ENCODE measurements at regions not wholly inside any gene's neighbourhood (a gene's known extent, or its start where the extent isn't known, plus 50 kb on each side); places are given as distances from the start of the nearest gene placed in this dataset.

GRCh38 chr9:110114086-110114858, 93.7 kb downstream of the C9orf152 start:
- Mint-ChIP-seq H3K4me1 (ENCODE audit: low read depth) (no peaks in the 10 kb centered on the region), H3K27ac (no peak overlapping the region), H3K9me3 (ENCODE audit: low read depth) (no peaks in the 10 kb centered on the region), H3K36me3 (no peaks in the 10 kb centered on the region), H3K27me3 (no peaks in the 10 kb centered on the region), H3K4me3 (no peak overlapping the region)

GRCh38 chr9:110114859-110115201, 93.1 kb downstream of the C9orf152 start:
- Mint-ChIP-seq H3K9me3 (ENCODE audit: low read depth) (no peaks in the 10 kb centered on the region), H3K4me3 (no peak overlapping the region), H3K36me3 (no peaks in the 10 kb centered on the region), H3K27ac (no peak overlapping the region), H3K4me1 (ENCODE audit: low read depth) (no peaks in the 10 kb centered on the region), H3K27me3 (no peaks in the 10 kb centered on the region)

- Mint-ChIP-seq H3K27ac (no peak overlapping the region), H3K27me3 (no peaks in the 10 kb centered on the region), H3K36me3 (no peaks in the 10 kb centered on the region), H3K9me3 (ENCODE audit: low read depth) (no peaks in the 10 kb centered on the region), H3K4me1 (ENCODE audit: low read depth) (no peaks in the 10 kb centered on the region), H3K4me3 (no peak overlapping the region)
Observed at GRCh38 chr9:110115341-110115820, 92.6 kb downstream of the C9orf152 start.

- Mint-ChIP-seq H3K27me3 (no peaks in the 10 kb centered on the region), H3K27ac (no peak overlapping the region), H3K9me3 (ENCODE audit: low read depth) (no peaks in the 10 kb centered on the region), H3K36me3 (no peaks in the 10 kb centered on the region), H3K4me1 (ENCODE audit: low read depth) (no peaks in the 10 kb centered on the region), H3K4me3 (no peak overlapping the region)
Observed at GRCh38 chr9:110115826-110116542, 92.0 kb downstream of the C9orf152 start.

- H3K9me3 Mint-ChIP-seq (ENCODE audit: low read depth) = no peaks in the 10 kb centered on the region
- H3K27me3 Mint-ChIP-seq = no peaks in the 10 kb centered on the region
- no peak overlapping the region for H3K4me3 Mint-ChIP-seq
- no peaks in the 10 kb centered on the region for H3K4me1 Mint-ChIP-seq (ENCODE audit: low read depth)
- H3K27ac Mint-ChIP-seq = no peak overlapping the region
- no peaks in the 10 kb centered on the region for H3K36me3 Mint-ChIP-seq
Observed at GRCh38 chr9:110116543-110116885, 91.4 kb downstream of the C9orf152 start.

GRCh38 chr9:110121170-110121569, 86.8 kb downstream of the C9orf152 start:
- Mint-ChIP-seq H3K4me3 (no peak overlapping the region), H3K9me3 (ENCODE audit: low read depth) (no peaks in the 10 kb centered on the region), H3K4me1 (ENCODE audit: low read depth) (peaks cover 9% of the 10 kb centered on the region), H3K27ac (no peak overlapping the region), H3K36me3 (no peaks in the 10 kb centered on the region), H3K27me3 (no peaks in the 10 kb centered on the region)

- no peak overlapping the region for H3K27ac Mint-ChIP-seq
- H3K4me1 Mint-ChIP-seq (ENCODE audit: low read depth) = peaks cover 19% of the 10 kb centered on the region
- no peaks in the 10 kb centered on the region for H3K27me3 Mint-ChIP-seq
- no peaks in the 10 kb centered on the region for H3K9me3 Mint-ChIP-seq (ENCODE audit: low read depth)
- no peak overlapping the region for H3K4me3 Mint-ChIP-seq
- no peaks in the 10 kb centered on the region for H3K36me3 Mint-ChIP-seq
Observed at GRCh38 chr9:110123341-110124095, 84.4 kb downstream of the C9orf152 start.

GRCh38 chr9:110124439-110124838, 83.5 kb downstream of the C9orf152 start:
- no peaks in the 10 kb centered on the region for H3K9me3 Mint-ChIP-seq (ENCODE audit: low read depth)
- no peak overlapping the region for H3K4me3 Mint-ChIP-seq
- H3K4me1 Mint-ChIP-seq (ENCODE audit: low read depth) = peaks cover 19% of the 10 kb centered on the region
- H3K27me3 Mint-ChIP-seq = no peaks in the 10 kb centered on the region
- no peak overlapping the region for H3K27ac Mint-ChIP-seq
- H3K36me3 Mint-ChIP-seq = no peaks in the 10 kb centered on the region

- H3K36me3 Mint-ChIP-seq = no peaks in the 10 kb centered on the region
- no peaks in the 10 kb centered on the region for H3K27me3 Mint-ChIP-seq
- peaks cover 19% of the 10 kb centered on the region for H3K4me1 Mint-ChIP-seq (ENCODE audit: low read depth)
- H3K4me3 Mint-ChIP-seq = no peak overlapping the region
- H3K27ac Mint-ChIP-seq = peak overlapping the region; percentile 1
- H3K9me3 Mint-ChIP-seq (ENCODE audit: low read depth) = no peaks in the 10 kb centered on the region
Observed at GRCh38 chr9:110125207-110125751, 82.7 kb downstream of the C9orf152 start.

- H3K27me3 Mint-ChIP-seq = no peaks in the 10 kb centered on the region
- H3K9me3 Mint-ChIP-seq (ENCODE audit: low read depth) = no peaks in the 10 kb centered on the region
- H3K36me3 Mint-ChIP-seq = no peaks in the 10 kb centered on the region
- peaks cover 19% of the 10 kb centered on the region for H3K4me1 Mint-ChIP-seq (ENCODE audit: low read depth)
- H3K4me3 Mint-ChIP-seq = no peak overlapping the region
- H3K27ac Mint-ChIP-seq = peak overlapping the region; percentile 1
Observed at GRCh38 chr9:110125763-110126351, 82.1 kb downstream of the C9orf152 start.

GRCh38 chr9:110126499-110126941, 81.4 kb downstream of the C9orf152 start:
- H3K9me3 Mint-ChIP-seq (ENCODE audit: low read depth) = no peaks in the 10 kb centered on the region
- H3K4me3 Mint-ChIP-seq = peak overlapping the region; percentile 12
- H3K4me1 Mint-ChIP-seq (ENCODE audit: low read depth) = peaks cover 19% of the 10 kb centered on the region
- H3K27me3 Mint-ChIP-seq = no peaks in the 10 kb centered on the region
- no peaks in the 10 kb centered on the region for H3K36me3 Mint-ChIP-seq
- no peak overlapping the region for H3K27ac Mint-ChIP-seq

- Mint-ChIP-seq H3K4me1 (ENCODE audit: low read depth) (peaks cover 19% of the 10 kb centered on the region), H3K36me3 (no peaks in the 10 kb centered on the region), H3K9me3 (ENCODE audit: low read depth) (no peaks in the 10 kb centered on the region), H3K27ac (no peak overlapping the region), H3K4me3 (no peak overlapping the region), H3K27me3 (no peaks in the 10 kb centered on the region)
Observed at GRCh38 chr9:110126986-110127864, 80.7 kb downstream of the C9orf152 start.

- Mint-ChIP-seq H3K36me3 (no peaks in the 10 kb centered on the region), H3K4me1 (ENCODE audit: low read depth) (peaks cover 19% of the 10 kb centered on the region), H3K4me3 (no peak overlapping the region), H3K27ac (no peak overlapping the region), H3K9me3 (ENCODE audit: low read depth) (no peaks in the 10 kb centered on the region), H3K27me3 (no peaks in the 10 kb centered on the region)
Observed at GRCh38 chr9:110128664-110129329, 79.2 kb downstream of the C9orf152 start.
